IMR-90 (cell line): ENCODE measurements at regions not wholly inside any gene's neighbourhood (a gene's known extent, or its start where the extent isn't known, plus 50 kb on each side); places are given as distances from the start of the nearest gene placed in this dataset.

Experiments used
- ATAC-seq: fragments of 200-7000 bp; cut with Tn5 transposase; 2 replicates; pipeline ENCODE4 v1.9.1; 2020; ENCODE audit warnings: low read depth, mild to moderate bottlenecking, moderate library complexity
- BruUV-seq: library from RNA; stranded (reverse); fragments of 400-500 nt; replicated peaks from 2 replicates; lab custom pipeline; 2021; lab: Mats Ljungman, UMichigan
- CTCF ChIA-PET: fragments of 300-600 bp; formaldehyde crosslinking; extraction: SDS; loops from one replicate; lab custom pipeline; 2021; ENCODE audit warnings: antibody characterized with exemption; lab: Yijun Ruan, JAX
- POLR2A ChIA-PET: fragments of 300-600 bp; sonication (Branson Sonifier 250); formaldehyde crosslinking; loops from one replicate; lab custom pipeline; 2022; ENCODE audit warnings: antibody characterized with exemption; ENCODE audit not compliant: unreplicated experiment; lab: Charles Lee
- DNase-seq: peaks from one replicate; pipeline ENCODE4 v3.0.0; 2013
- H2AFZ ChIP-seq: replicated peaks from 2 replicates; pipeline ENCODE3; 2013; ENCODE audit warnings: low read length, mild to moderate bottlenecking; ENCODE audit not compliant: poor library complexity
- H2AK5ac ChIP-seq: 2 replicates; pipeline ENCODE4 v1.6.1; 2013; ENCODE audit warnings: low read depth, low read length, inconsistent platforms
- H2AK9ac ChIP-seq: replicated peaks from 2 replicates; pipeline ENCODE3; 2013; ENCODE audit warnings: mild to moderate bottlenecking, low read depth, low read length, moderate library complexity; ENCODE audit not compliant: poor library complexity
- H2BK120ac ChIP-seq: 2 replicates; pipeline ENCODE4 v1.6.1; 2013; ENCODE audit warnings: low read depth, low read length, inconsistent platforms
- H2BK15ac ChIP-seq: 3 replicates; pipeline ENCODE4 v1.6.1; 2013; ENCODE audit warnings: low read depth, low read length, inconsistent platforms
- H2BK20ac ChIP-seq: 2 replicates; pipeline ENCODE4 v1.6.1; 2013; ENCODE audit warnings: low read depth, mild to moderate bottlenecking, inconsistent platforms, low read length, moderate library complexity
- H2BK5ac ChIP-seq: 2 replicates; pipeline ENCODE4 v1.6.1; 2013; ENCODE audit warnings: mild to moderate bottlenecking, low read depth, low read length, inconsistent platforms; ENCODE audit not compliant: poor library complexity, severe bottlenecking
- H3K14ac ChIP-seq: replicated peaks from 2 replicates; pipeline ENCODE4 v1.6.1; 2013; ENCODE audit warnings: low read depth, low read length, inconsistent platforms
- H3K18ac ChIP-seq: 2 replicates; pipeline ENCODE4 v1.6.1; 2013; ENCODE audit warnings: low read depth, low read length, control low read depth
- H3K23ac ChIP-seq: 2 replicates; pipeline ENCODE4 v1.6.1; 2013; ENCODE audit warnings: low read depth, low read length, inconsistent platforms
- H3K27ac ChIP-seq: 2 replicates; pipeline ENCODE4 v1.5.1; 2013; ENCODE audit warnings: mild to moderate bottlenecking, control low read depth, low read length; ENCODE audit not compliant: insufficient read depth
- H3K27me3 ChIP-seq: 2 replicates; pipeline ENCODE4 v1.6.1; 2013; ENCODE audit warnings: low read length; ENCODE audit not compliant: control insufficient read depth, insufficient read depth
- H3K36me3 ChIP-seq: 2 replicates; pipeline ENCODE4 v1.6.1; 2013; ENCODE audit warnings: low read length, mixed read lengths; ENCODE audit not compliant: control insufficient read depth, insufficient read depth
- H3K4ac ChIP-seq: 2 replicates; pipeline ENCODE4 v1.6.1; 2013; ENCODE audit warnings: low read depth, low read length, inconsistent platforms
- H3K4me1 ChIP-seq: 2 replicates; pipeline ENCODE4 v1.6.1; 2013; ENCODE audit warnings: low read length, mixed read lengths; ENCODE audit not compliant: control insufficient read depth, insufficient read depth
- H3K4me2 ChIP-seq: 2 replicates; pipeline ENCODE4 v1.6.1; 2013; ENCODE audit warnings: low read depth, mild to moderate bottlenecking, control low read depth, low read length, moderate library complexity
- H3K4me3 ChIP-seq: 2 replicates; pipeline ENCODE4 v1.5.1; 2013; ENCODE audit warnings: low read depth, mild to moderate bottlenecking, control low read depth, low read length, moderate library complexity; ENCODE audit not compliant: insufficient read depth
- H3K56ac ChIP-seq: 2 replicates; pipeline ENCODE4 v1.6.1; 2013; ENCODE audit warnings: low read length, inconsistent platforms; ENCODE audit not compliant: insufficient read depth; ENCODE audit errors: extremely low read depth
- H3K79me1 ChIP-seq, 2 experiments: 2 replicates each; pipeline ENCODE4 v1.6.1; 2013; ENCODE audit warnings: low read length in 2 of 2, inconsistent platforms in 1 of 2, low read depth in 1 of 2
- H3K9ac ChIP-seq: 2 replicates; pipeline ENCODE4 v1.6.1; 2013; ENCODE audit warnings: low read depth, low read length, control low read depth
- H3K9me1 ChIP-seq: 2 replicates; pipeline ENCODE4 v1.6.1; 2013; ENCODE audit warnings: low read length, inconsistent platforms; ENCODE audit not compliant: insufficient read depth
- H3K9me3 ChIP-seq: 2 replicates; pipeline ENCODE4 v1.6.1; 2013; ENCODE audit warnings: low read length; ENCODE audit not compliant: control insufficient read depth, insufficient read depth
- H4K20me1 ChIP-seq: 2 replicates; pipeline ENCODE4 v1.6.1; 2013; ENCODE audit warnings: low read length, inconsistent platforms; ENCODE audit not compliant: insufficient read depth
- H4K5ac ChIP-seq: 2 replicates; pipeline ENCODE4 v1.6.1; 2013; ENCODE audit warnings: mild to moderate bottlenecking, low read depth, low read length, control low read depth
- H4K8ac ChIP-seq, 2 experiments: 2 replicates each; pipeline ENCODE4 v1.6.1; 2013; ENCODE audit warnings: low read depth in 2 of 2, low read length in 2 of 2, control low read depth in 1 of 2, inconsistent platforms in 1 of 2
- H4K91ac ChIP-seq: 2 replicates; pipeline ENCODE4 v1.6.1; 2013; ENCODE audit warnings: low read depth, low read length, inconsistent platforms; ENCODE audit not compliant: insufficient read depth
- BHLHE40 ChIP-seq: fragments of 150-350 bp; IDR thresholded peaks from 2 replicates; pipeline ENCODE4 v1.6.1; 2016; ENCODE audit warnings: mild to moderate bottlenecking, low read depth, low read length
- CEBPB ChIP-seq: IDR thresholded peaks from 2 replicates; pipeline ENCODE4 v1.6.1; 2012; ENCODE audit warnings: low read depth, low read length, improper control_type of control experiment
- CHD1 ChIP-seq: IDR thresholded peaks from 2 replicates; pipeline ENCODE4 v1.6.1; 2012; ENCODE audit warnings: low read depth, low read length, improper control_type of control experiment
- FOS ChIP-seq: fragments of 150-350 bp; IDR thresholded peaks from 2 replicates; pipeline ENCODE4 v1.6.1; 2016; ENCODE audit warnings: low read depth, low read length
- MAFK ChIP-seq: IDR thresholded peaks from 2 replicates; pipeline ENCODE4 v1.6.1; 2012; ENCODE audit warnings: low read depth, low read length, improper control_type of control experiment
- MAZ ChIP-seq: IDR thresholded peaks from 2 replicates; pipeline ENCODE4 v1.6.1; 2012; ENCODE audit warnings: low read depth, mild to moderate bottlenecking, low read length, improper control_type of control experiment, moderate library complexity, borderline replicate concordance
- MXI1 ChIP-seq: IDR thresholded peaks from 2 replicates; pipeline ENCODE4 v1.6.1; 2012; ENCODE audit warnings: low read depth, mild to moderate bottlenecking, low read length, moderate library complexity, borderline replicate concordance
- NFE2L2 ChIP-seq: fragments of 150-350 bp; IDR thresholded peaks from 2 replicates; pipeline ENCODE4 v1.6.1; 2016; ENCODE audit warnings: low read depth, mild to moderate bottlenecking, low read length
- POLR2A ChIP-seq: IDR thresholded peaks from 2 replicates; pipeline ENCODE4 v1.6.1; 2012; ENCODE audit warnings: mild to moderate bottlenecking, low read depth, low read length
- RAD21 ChIP-seq: IDR thresholded peaks from 2 replicates; pipeline ENCODE4 v1.6.1; 2012; ENCODE audit warnings: low read length, improper control_type of control experiment
- RCOR1 ChIP-seq: IDR thresholded peaks from 2 replicates; pipeline ENCODE4 v1.6.1; 2012; ENCODE audit warnings: mild to moderate bottlenecking, low read length, improper control_type of control experiment; ENCODE audit not compliant: insufficient replicate concordance
- RFX5 ChIP-seq: IDR thresholded peaks from 2 replicates; pipeline ENCODE4 v1.8.0; 2012; ENCODE audit warnings: low read depth, mild to moderate bottlenecking, low read length, moderate library complexity
- SMC3 ChIP-seq: fragments of 150-350 bp; IDR thresholded peaks from 2 replicates; pipeline ENCODE4 v1.6.1; 2016; ENCODE audit warnings: low read depth, mild to moderate bottlenecking, antibody characterized with exemption, low read length, moderate library complexity
- WGBS, 2 experiments: methylation state at CpG; one replicate each; pipeline versions ENCODE4 v1.1.5 to v1.1.7; 2013; ENCODE audit warnings: missing lambda C conversion rate in 2 of 2; ENCODE audit not compliant: insufficient read length in 1 of 2; ENCODE audit errors: extremely low coverage in 2 of 2; 5-methylcytosine and 5-hydroxymethylcytosine counted together
- dilution Hi-C: fragments of 300-500 bp; cut with HindIII; formaldehyde crosslinking; loops from one replicate; pipeline ENCODE4 v1.14.3; 2018; ENCODE audit warnings: low sequenced_read_pairs; ENCODE audit not compliant: unreplicated experiment
- in situ Hi-C: fragments of 300-500 bp; cut with MboI; formaldehyde crosslinking; loops from 3 replicates; pipeline ENCODE4 v1.14.3; 2019; ENCODE audit warnings: low sequenced_read_pairs, inconsistent platforms, mixed read lengths
- intact Hi-C: fragments of 100-400 bp; cut with micrococcal nuclease; formaldehyde crosslinking; loops from 2 replicates; pipeline ENCODE4 v1.10.0; 2022
- TF ChIP-seq, protein P1 (sequence below): fragments of 150-350 bp; IDR thresholded peaks from 2 replicates; pipeline ENCODE4 v1.6.1; 2017; ENCODE audit warnings: mild to moderate bottlenecking, antibody characterized with exemption, low read length, low read depth
- TF ChIP-seq, protein P2 (sequence below): fragments of 150-350 bp; IDR thresholded peaks from 2 replicates; pipeline ENCODE4 v1.6.1; 2016; ENCODE audit warnings: low read depth, mild to moderate bottlenecking, low read length, moderate library complexity, borderline replicate concordance
- TF ChIP-seq, protein P3 (sequence below): conservative IDR thresholded peaks from 2 replicates; pipeline ENCODE4 v1.5.1; 2012; ENCODE audit warnings: mild to moderate bottlenecking, low read depth, low read length, improper control_type of control experiment

DNA sequence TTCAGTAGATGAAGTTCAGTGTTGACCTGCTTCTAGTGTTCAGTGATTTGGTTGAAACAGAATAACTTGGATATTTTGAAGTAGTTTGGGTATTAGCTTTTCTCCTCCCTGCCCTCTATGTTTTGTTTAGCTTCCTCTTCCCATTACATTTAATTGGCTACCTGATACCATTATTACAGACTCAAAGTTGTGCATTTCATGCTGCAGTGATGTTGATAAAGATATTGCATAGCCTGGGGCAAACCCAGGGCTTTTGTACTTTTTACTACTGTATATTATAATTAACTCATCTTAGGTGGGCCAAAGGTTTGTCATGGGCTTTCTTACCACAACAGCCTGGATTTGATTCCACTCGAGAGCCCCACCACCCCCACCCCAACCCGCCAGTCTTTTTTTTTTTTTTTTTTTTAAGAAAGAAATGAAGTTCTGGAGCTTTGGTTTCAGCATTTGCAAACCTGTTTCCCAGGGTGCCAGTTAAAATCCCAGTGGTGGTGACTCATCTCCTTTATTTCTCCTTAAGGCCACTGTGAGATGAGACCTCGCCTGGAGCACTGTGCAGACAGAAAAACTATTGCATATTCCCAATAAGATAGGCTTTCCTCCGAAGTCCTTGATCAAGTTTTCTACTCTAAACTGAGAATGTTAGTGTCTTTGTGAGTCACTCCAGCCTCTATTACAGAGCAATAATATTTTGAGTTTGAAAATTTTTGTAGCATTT lies 393.7 kb upstream of the FANCL start:
- Histone ChIP-seq H3K4me1 (no peaks in the 10 kb centered on the region), H3K79me1 (no peaks in the 10 kb centered on the region), H2BK120ac (no peak overlapping the region), H3K27me3 (no peaks in the 10 kb centered on the region), H3K9ac (no peak overlapping the region), H3K27ac (no peak overlapping the region), H2AK5ac (no peak overlapping the region), H3K9me1 (no peaks in the 10 kb centered on the region), H4K5ac (no peak overlapping the region), H4K20me1 (no peaks in the 10 kb centered on the region), H4K8ac (no peak overlapping the region), H3K36me3 (no peaks in the 10 kb centered on the region), H3K4me3 (no peak overlapping the region), H3K14ac (no peak overlapping the region), H2AFZ (no peak overlapping the region), H3K23ac (no peak overlapping the region), H3K4ac (no peak overlapping the region), H3K9me3 (no peaks in the 10 kb centered on the region), H3K18ac (no peak overlapping the region), H2AK9ac (no peak overlapping the region), H2BK20ac (no peak overlapping the region), H3K4me2 (no peak overlapping the region), H4K91ac (no peak overlapping the region), H2BK5ac (no peak overlapping the region), H2BK15ac (no peak overlapping the region), H3K56ac (no peak overlapping the region)
- ChIA-PET POLR2A (no interaction called here), CTCF (interaction anchor here (0.6 kb wide), 1 partner anchor 46 kb away, joined by 4 read pairs; no protein-coding TSS in a partner anchor)
- ATAC-seq (no peak), DNase-seq (no peak)
- dilution Hi-C loops: no loop called here
- intact Hi-C loops: no loop called here
- TF ChIP-seq CHD1: no peak
- TF ChIP-seq NFE2L2: no peak
- TF ChIP-seq, protein P1, sequence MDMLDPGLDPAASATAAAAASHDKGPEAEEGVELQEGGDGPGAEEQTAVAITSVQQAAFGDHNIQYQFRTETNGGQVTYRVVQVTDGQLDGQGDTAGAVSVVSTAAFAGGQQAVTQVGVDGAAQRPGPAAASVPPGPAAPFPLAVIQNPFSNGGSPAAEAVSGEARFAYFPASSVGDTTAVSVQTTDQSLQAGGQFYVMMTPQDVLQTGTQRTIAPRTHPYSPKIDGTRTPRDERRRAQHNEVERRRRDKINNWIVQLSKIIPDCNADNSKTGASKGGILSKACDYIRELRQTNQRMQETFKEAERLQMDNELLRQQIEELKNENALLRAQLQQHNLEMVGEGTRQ: no peak
- no peak for TF ChIP-seq RFX5
- TF ChIP-seq FOS: no peak
- TF ChIP-seq MXI1: no peak
- TF ChIP-seq SMC3: no peak
- no peak for TF ChIP-seq RAD21
- no peak for TF ChIP-seq MAZ
- TF ChIP-seq, protein P2, sequence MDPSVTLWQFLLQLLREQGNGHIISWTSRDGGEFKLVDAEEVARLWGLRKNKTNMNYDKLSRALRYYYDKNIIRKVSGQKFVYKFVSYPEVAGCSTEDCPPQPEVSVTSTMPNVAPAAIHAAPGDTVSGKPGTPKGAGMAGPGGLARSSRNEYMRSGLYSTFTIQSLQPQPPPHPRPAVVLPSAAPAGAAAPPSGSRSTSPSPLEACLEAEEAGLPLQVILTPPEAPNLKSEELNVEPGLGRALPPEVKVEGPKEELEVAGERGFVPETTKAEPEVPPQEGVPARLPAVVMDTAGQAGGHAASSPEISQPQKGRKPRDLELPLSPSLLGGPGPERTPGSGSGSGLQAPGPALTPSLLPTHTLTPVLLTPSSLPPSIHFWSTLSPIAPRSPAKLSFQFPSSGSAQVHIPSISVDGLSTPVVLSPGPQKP: no peak
- no peak for TF ChIP-seq BHLHE40
- TF ChIP-seq, protein P3, sequence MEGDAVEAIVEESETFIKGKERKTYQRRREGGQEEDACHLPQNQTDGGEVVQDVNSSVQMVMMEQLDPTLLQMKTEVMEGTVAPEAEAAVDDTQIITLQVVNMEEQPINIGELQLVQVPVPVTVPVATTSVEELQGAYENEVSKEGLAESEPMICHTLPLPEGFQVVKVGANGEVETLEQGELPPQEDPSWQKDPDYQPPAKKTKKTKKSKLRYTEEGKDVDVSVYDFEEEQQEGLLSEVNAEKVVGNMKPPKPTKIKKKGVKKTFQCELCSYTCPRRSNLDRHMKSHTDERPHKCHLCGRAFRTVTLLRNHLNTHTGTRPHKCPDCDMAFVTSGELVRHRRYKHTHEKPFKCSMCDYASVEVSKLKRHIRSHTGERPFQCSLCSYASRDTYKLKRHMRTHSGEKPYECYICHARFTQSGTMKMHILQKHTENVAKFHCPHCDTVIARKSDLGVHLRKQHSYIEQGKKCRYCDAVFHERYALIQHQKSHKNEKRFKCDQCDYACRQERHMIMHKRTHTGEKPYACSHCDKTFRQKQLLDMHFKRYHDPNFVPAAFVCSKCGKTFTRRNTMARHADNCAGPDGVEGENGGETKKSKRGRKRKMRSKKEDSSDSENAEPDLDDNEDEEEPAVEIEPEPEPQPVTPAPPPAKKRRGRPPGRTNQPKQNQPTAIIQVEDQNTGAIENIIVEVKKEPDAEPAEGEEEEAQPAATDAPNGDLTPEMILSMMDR: no peak
- no peak for TF ChIP-seq CEBPB
- no peak for TF ChIP-seq POLR2A
- TF ChIP-seq MAFK: no peak
- no peak for TF ChIP-seq RCOR1
- in situ Hi-C loops: no loop called here
- BruUV-seq: no TSS peak
- whole genome bisulfite sequencing, 2 experiments: no CpG with 5 or more reads among the region's 4 CpGs
